NCI-H2081 (cell line): ENCODE measurements at regions not wholly inside any gene's neighbourhood (a gene's known extent, or its start where the extent isn't known, plus 50 kb on each side); places are given as distances from the start of the nearest gene placed in this dataset.

Experiments used
- DNase-seq, 2 experiments: peaks; one replicate each; lab custom pipeline; 2025; lab: John Stamatoyannopoulos, UW

GRCh38 chr13:50195045-50195444 lies 179.8 kb downstream of the KCNRG start:
- DNase-seq = no peak

GRCh38 chr13:50196118-50196517 lies 180.9 kb downstream of the KCNRG start:
- no peak for DNase-seq

- no peak for DNase-seq
Observed at GRCh38 chr13:50197705-50198104, 182.5 kb downstream of the KCNRG start.

- peak; percentile 24 to 56 for DNase-seq
Observed at GRCh38 chr13:50198508-50198907, 183.3 kb downstream of the KCNRG start.

- DNase-seq = no peak
Observed at GRCh38 chr13:50200569-50200968, 185.3 kb downstream of the KCNRG start.

GRCh38 chr13:50200988-50201387 lies 185.7 kb downstream of the KCNRG start:
- no peak for DNase-seq

GRCh38 chr13:50202485-50202884 lies 187.2 kb downstream of the KCNRG start:
- DNase-seq = no peak

- no peak for DNase-seq
Observed at GRCh38 chr13:50203256-50203941, 188.2 kb downstream of the KCNRG start.

GRCh38 chr13:50205581-50205980 lies 190.3 kb downstream of the KCNRG start:
- DNase-seq = no peak

GRCh38 chr13:50208826-50209335 lies 193.6 kb downstream of the KCNRG start:
- DNase-seq = no peak

- DNase-seq = no peak
Observed at GRCh38 chr13:50209631-50210030, 194.4 kb downstream of the KCNRG start.

- no peak for DNase-seq
Observed at GRCh38 chr13:50213526-50213925, 198.3 kb downstream of the KCNRG start.

GRCh38 chr13:50214514-50214913 lies 199.3 kb downstream of the KCNRG start:
- no peak for DNase-seq

GRCh38 chr13:50215399-50215798 lies 200.2 kb downstream of the KCNRG start:
- no peak for DNase-seq

- DNase-seq = no peak
Observed at GRCh38 chr13:50219743-50220142, 204.5 kb downstream of the KCNRG start.

GRCh38 chr13:50220938-50221337 lies 205.7 kb downstream of the KCNRG start:
- no peak for DNase-seq

GRCh38 chr13:50222569-50223332 lies 207.5 kb downstream of the KCNRG start:
- peak; percentile 67 to 86 for DNase-seq

GRCh38 chr13:50224534-50224933 lies 209.3 kb downstream of the KCNRG start:
- no peak for DNase-seq

GRCh38 chr13:50225193-50226155 lies 210.2 kb downstream of the KCNRG start:
- no peak for DNase-seq

- no peak for DNase-seq
Observed at GRCh38 chr13:50226515-50227155, 211.4 kb downstream of the KCNRG start.

GRCh38 chr13:50227361-50227760 lies 212.1 kb downstream of the KCNRG start:
- no peak for DNase-seq

- DNase-seq = peak in 1 of 2 experiments; percentile 11
Observed at GRCh38 chr13:50228527-50228926, 213.3 kb downstream of the KCNRG start.
